GM18868 (cell line): ENCODE measurements at regions not wholly inside any gene's neighbourhood (a gene's known extent, or its start where the extent isn't known, plus 50 kb on each side); places are given as distances from the start of the nearest gene placed in this dataset.

ENCODE experiments used
- ATAC-seq: cut with Tn5 transposase; IDR thresholded peaks from one replicate; pipeline ENCODE4 v1.9.1; 2021; ENCODE audit warnings: mild to moderate bottlenecking, moderate library complexity; ENCODE audit not compliant: unreplicated experiment

- ATAC-seq, result no peak
These were observed 195.8 kb upstream of the KLF12 start for GRCh38 chr13:74329962-74330361.

GRCh38 chr13:74325106-74325505 lies 190.9 kb upstream of the KLF12 start:
- ATAC-seq, result no peak

GRCh38 chr13:74324338-74324737 lies 190.1 kb upstream of the KLF12 start:
- no peak for ATAC-seq

DNA sequence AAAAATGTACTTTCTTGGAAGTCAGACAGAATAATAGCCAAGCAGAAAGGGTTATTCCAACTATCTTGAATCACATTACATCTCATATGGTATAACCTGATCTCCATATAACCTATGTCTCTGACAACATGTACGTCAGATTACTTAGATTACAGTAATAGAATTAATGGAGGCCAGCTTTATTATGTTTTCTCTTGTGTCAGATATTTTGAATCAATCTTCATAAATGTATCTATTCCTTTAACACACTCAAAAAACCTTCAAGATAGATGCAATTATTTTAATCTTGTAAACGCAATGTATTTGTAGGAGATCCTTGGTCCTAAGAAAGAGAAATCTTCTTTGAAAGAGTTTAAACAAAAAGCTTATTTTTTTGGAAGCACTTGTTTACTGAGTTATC lies 188.4 kb upstream of the KLF12 start:
- ATAC-seq, result no peak

GRCh38 chr13:74320282-74320681 lies 186.1 kb upstream of the KLF12 start:
- ATAC-seq, result no peak

DNA sequence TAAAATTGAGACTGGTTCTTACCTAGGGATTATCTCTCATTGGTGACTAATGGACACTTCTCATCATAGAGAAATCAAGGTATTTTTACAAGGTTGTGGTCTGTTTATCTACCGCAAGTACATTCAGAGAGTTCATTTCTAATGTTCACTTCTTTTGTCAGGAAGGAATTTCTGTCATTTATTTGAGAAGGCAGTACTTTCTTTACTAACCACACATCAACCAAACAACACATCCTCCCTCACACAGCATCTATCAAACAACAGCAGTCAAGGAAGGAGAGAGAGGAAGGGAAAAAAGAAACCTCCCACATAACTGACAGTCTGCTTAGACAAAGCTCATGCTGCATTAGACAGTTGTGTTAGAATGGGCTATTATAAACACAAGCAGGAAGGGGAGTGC lies 182.3 kb upstream of the KLF12 start:
- ATAC-seq, result no peak

GRCh38 chr13:74306496-74306895 lies 172.3 kb upstream of the KLF12 start:
- ATAC-seq, result no peak

- peak; percentile 75 for ATAC-seq
These were observed 171.7 kb upstream of the KLF12 start for GRCh38 chr13:74305876-74306275.

DNA sequence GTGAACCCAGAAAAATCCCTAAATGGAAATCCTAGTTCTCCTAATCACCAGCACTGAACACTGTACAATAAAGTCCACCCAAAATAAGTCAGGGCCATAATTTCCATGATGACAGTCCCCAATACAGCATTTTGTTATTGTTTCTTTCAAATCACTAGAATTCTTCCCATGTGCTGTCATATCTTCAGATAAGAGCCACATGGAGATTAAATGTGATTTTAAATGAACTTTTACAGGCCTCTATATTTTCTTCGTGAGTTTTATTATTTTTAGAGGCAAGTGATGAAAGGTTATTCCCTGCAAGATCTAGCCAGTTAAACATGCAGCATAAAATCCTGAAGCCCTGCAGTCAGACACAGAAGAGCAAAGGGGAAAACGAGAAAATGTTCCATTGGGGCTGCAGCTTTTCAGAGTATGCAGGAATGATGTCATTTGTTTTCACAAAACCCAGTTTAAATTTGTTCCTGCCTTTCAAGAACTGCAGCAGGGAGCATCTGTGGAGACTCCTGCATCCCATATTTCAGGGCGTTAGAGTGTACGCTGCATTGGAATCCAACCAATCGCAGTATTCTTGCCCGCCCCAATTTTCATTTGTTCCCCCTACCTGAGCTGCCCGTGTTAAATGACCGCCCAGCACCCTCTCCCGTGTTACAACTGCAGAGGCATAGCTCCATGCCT lies 167.2 kb upstream of the KLF12 start:
- no peak for ATAC-seq

DNA sequence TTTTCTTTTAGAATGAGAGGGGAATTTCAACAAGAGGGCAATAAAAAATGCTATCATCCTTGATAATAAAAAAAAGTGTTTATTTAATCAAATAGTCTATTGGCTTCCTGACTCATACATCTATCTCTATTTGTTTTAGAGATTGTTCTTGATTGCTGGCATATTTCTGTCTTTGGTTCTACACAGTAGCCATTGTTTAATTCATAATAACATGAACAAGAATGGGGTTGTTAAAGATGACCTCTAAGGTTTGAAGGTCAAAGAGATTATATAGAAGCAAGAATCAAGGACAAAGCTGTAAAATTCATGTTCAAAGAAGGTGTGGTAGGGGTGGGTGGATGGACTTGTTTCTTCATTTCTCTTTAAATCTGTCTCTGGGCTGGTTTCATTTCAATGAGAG lies 166.0 kb upstream of the KLF12 start:
- ATAC-seq, result no peak

- ATAC-seq, result no peak
These were observed 165.5 kb upstream of the KLF12 start for GRCh38 chr13:74299721-74300120.

DNA sequence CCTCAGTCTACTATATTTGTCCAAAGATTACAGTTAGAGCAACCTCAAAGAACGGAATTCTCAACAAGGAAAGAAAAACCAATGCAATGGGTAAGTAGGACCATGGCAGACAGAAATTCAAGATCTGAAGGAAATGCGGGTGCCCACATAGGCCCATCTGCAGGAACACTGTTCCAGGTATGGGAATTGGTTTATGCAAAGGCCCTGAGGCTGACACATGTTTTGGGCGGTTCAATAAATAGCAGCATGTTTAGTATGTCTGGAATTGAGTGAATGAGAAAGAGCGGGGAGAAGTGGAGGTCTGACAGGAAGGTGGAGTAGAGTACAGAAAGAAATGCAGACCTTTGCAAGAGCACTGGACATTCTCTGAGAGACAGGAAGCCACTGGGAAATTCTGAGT lies 164.7 kb upstream of the KLF12 start:
- ATAC-seq, result no peak

DNA sequence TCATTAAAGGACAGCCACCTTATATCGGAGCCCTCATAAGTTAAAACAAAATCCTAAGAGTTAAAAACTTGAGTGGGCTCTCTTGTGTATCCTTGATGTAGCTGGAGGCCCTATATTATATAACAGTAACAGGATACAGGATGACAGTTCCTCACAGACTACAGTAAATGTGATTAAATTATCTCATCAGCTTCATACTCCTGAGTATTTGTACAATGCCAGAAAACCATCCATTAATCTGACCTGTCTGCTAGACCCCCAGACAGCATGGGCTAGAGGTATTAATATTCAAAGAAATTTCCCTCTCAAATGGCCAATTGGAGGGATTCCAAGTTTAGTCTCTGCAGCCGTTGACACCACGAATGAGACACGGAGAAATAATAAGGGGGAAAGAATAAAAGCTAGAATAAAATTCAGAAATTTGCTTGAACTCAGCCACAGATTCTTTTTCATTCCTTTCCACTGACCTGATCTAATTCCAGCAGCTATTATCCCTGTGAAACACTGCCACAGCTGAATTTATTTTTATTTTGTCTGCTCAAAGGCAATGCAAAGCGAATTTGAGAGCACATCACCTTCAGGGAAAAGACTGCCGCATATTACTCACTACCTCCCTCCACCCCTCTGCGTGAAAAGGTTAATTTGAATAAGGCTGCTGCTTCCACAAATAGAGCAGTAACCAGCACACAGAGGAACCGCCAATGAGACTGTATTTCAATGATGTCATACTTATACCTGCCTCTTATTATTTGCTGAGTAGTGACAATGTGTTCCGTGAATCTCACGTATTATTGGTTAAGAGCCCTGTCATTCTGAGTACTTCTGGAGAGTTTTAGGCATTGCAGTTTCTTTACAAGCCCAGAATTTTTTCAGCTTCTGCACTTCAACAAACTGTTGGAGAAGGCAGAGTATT lies 155.9 kb upstream of the KLF12 start:
- peak; percentile 55 for ATAC-seq

GRCh38 chr13:74289107-74289506 lies 154.9 kb upstream of the KLF12 start:
- ATAC-seq, result no peak

GRCh38 chr13:74288361-74288911 lies 154.2 kb upstream of the KLF12 start:
- ATAC-seq, result no peak

DNA sequence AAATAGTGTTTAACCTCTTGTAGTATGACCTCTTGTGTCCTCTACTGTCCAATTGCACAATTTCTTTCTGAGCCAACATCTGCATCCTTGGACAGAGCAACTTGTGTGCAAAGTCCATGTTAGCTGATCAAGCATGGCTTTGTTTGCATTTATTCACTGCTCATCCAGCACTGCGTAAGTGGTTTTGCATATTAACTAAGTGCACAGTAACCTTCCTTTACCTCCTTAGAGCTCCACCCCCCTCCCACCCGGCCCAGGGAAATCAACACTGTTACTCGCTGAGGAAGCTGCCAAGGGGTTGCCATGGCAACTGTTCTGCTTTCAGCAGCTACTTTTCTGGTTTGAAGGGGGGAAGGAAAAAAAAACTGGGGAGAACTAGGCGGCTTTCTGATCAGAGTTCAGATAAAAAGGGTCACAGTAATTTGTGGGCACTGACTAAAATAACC lies 153.5 kb upstream of the KLF12 start:
- peak; percentile 61 for ATAC-seq

DNA sequence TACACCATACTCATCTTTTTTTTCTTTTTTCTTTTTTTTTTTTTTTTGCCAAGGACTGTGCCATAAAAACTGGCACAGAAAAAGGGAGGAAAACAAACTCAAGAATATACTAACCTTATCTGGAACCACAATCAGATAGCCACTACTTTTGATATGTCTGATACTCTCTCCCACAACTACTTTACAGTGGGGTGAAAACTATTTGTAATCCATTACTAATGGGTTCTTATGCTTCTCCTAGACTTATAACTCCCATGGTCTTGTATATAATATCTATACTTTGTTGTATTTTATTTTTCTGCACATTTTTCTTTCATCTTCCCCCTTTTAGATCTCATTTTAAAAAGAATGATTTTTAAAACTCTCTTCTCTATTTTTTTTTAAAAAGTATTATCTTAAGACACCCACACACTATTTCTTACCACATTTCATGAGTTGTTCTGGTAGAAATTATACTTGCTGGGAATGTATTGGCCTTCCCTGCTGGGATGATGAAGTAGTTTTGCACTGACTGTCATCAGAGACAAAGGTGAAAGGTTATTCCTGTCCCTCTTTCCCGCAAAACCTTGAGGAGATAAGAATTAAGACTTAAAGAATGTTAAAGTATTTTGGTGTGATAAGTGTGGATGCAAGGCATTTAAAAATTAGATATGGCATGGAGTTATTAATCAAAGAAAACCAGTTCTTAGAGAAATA lies 146.7 kb upstream of the KLF12 start:
- ATAC-seq, result no peak

- ATAC-seq, result peak; percentile 32
These were observed 146.0 kb upstream of the KLF12 start for GRCh38 chr13:74280093-74280794.

DNA sequence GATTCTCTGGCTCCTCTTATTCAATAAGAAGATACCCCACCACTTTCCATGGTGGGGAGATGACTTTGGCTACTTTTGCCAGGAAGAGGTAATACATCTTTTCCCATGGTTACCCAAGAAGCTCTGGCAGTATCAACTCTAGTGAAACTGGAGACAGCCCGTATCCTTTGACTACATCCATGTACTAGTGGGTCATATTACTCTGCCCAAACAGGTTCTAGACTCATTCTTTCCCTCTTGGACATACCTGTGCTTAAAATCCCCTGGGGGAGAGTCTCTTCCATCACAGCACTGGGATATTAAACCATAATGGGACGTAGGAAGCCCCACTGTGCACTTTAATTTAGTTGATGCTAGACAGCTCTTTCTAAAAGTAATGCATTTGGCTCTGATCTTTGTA lies 144.7 kb upstream of the KLF12 start:
- ATAC-seq, result no peak

- ATAC-seq, result no peak
These were observed 140.7 kb upstream of the KLF12 start for GRCh38 chr13:74274916-74275315.

DNA sequence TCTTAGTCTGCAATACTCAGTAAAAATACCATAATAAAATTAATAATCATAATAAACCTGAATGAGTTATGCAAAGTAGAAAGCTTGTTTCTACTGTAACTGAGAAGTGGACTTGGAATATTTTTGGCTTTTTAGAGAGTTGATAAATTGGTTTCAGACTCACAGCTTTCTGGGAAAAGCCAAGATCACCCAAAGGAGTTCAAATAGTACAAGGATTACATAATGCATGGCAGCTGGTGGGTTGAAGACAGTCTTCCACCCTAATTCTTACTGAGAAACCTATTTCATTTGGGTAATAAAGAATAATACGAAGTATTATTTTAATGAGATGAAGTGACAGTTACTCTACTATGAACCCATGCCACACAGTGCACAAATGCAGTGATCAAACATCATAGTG lies 139.4 kb upstream of the KLF12 start:
- no peak for ATAC-seq
